ENCODE measurements at regions not wholly inside any gene's neighbourhood (a gene's known extent, or its start where the extent isn't known, plus 50 kb on each side); places are given as distances from the start of the nearest gene placed in this dataset.
A peak's percentile ranks its signal among the peaks of the same experiment; 100 is the strongest.

GRCh38 chr14:71204231-71204630 lies 297.0 kb downstream of the PCNX1 start:
- Histone ChIP-seq H3K9ac (ENCODE audit: low read length) (no peak overlapping the region), H3K4me1 (ENCODE audit: control insufficient read depth, insufficient read depth, low read length) (peaks cover 17% of the 10 kb centered on the region), H3K36me3 (ENCODE audit: control insufficient read depth, insufficient read depth, low read length, severe bottlenecking) (no peaks in the 10 kb centered on the region)

GRCh38 chr14:71204768-71205167 lies 297.5 kb downstream of the PCNX1 start:
- no peak overlapping the region for H3K9ac ChIP-seq (ENCODE audit: low read length)
- H3K4me1 ChIP-seq (ENCODE audit: control insufficient read depth, insufficient read depth, low read length): peaks cover 17% of the 10 kb centered on the region
- DNase-seq (ENCODE audit: low read depth): no peak
- H3K9me3 ChIP-seq (ENCODE audit: control insufficient read depth, low read length): no peaks in the 10 kb centered on the region
- H3K36me3 ChIP-seq (ENCODE audit: control insufficient read depth, insufficient read depth, low read length, severe bottlenecking): no peaks in the 10 kb centered on the region
- H3K27me3 ChIP-seq (replicated peaks; ENCODE audit: control insufficient read depth, insufficient read depth, low read length): peaks cover 14% of the 10 kb centered on the region
- H3K4me3 ChIP-seq (ENCODE audit: low read length): no peak overlapping the region

More at GRCh38 chr14:71204231-71204630, 297.0 kb downstream of the PCNX1 start:
- DNase-seq (ENCODE audit: low read depth): no peak
- H3K9me3 ChIP-seq (ENCODE audit: control insufficient read depth, low read length): no peaks in the 10 kb centered on the region
- H3K27me3 ChIP-seq (replicated peaks; ENCODE audit: control insufficient read depth, insufficient read depth, low read length): peaks cover 18% of the 10 kb centered on the region
- no peak overlapping the region for H3K4me3 ChIP-seq (ENCODE audit: low read length)

- no peak overlapping the region for H3K4me3 ChIP-seq (ENCODE audit: low read length)
- peaks cover 18% of the 10 kb centered on the region for H3K27me3 ChIP-seq (replicated peaks; ENCODE audit: control insufficient read depth, insufficient read depth, low read length)
- no peak overlapping the region for H3K9ac ChIP-seq (ENCODE audit: low read length)
- H3K36me3 ChIP-seq (ENCODE audit: control insufficient read depth, insufficient read depth, low read length, severe bottlenecking): no peaks in the 10 kb centered on the region
- H3K9me3 ChIP-seq (ENCODE audit: control insufficient read depth, low read length): no peaks in the 10 kb centered on the region
- H3K4me1 ChIP-seq (ENCODE audit: control insufficient read depth, insufficient read depth, low read length): peaks cover 17% of the 10 kb centered on the region
- DNase-seq (ENCODE audit: low read depth): no peak
Observed at GRCh38 chr14:71206123-71206522, 298.9 kb downstream of the PCNX1 start.

- Histone ChIP-seq H3K9me3 (ENCODE audit: control insufficient read depth, low read length) (no peaks in the 10 kb centered on the region), H3K9ac (ENCODE audit: low read length) (no peak overlapping the region), H3K4me1 (ENCODE audit: control insufficient read depth, insufficient read depth, low read length) (peaks cover 17% of the 10 kb centered on the region), H3K36me3 (ENCODE audit: control insufficient read depth, insufficient read depth, low read length, severe bottlenecking) (no peaks in the 10 kb centered on the region), H3K27me3 (replicated peaks; ENCODE audit: control insufficient read depth, insufficient read depth, low read length) (peaks cover 18% of the 10 kb centered on the region), H3K4me3 (ENCODE audit: low read length) (no peak overlapping the region)
- peak; percentile 82 for DNase-seq (ENCODE audit: low read depth)
Observed at GRCh38 chr14:71206766-71207371, 299.6 kb downstream of the PCNX1 start.

- no peak for DNase-seq (ENCODE audit: low read depth)
- no peak overlapping the region for H3K4me3 ChIP-seq (ENCODE audit: low read length)
Observed at GRCh38 chr14:71208702-71209357, 301.6 kb downstream of the PCNX1 start.

GRCh38 chr14:71209888-71210287 lies 302.6 kb downstream of the PCNX1 start:
- Histone ChIP-seq H3K9me3 (ENCODE audit: control insufficient read depth, low read length) (no peaks in the 10 kb centered on the region), H3K9ac (ENCODE audit: low read length) (no peak overlapping the region), H3K4me3 (ENCODE audit: low read length) (no peak overlapping the region), H3K36me3 (ENCODE audit: control insufficient read depth, insufficient read depth, low read length, severe bottlenecking) (no peaks in the 10 kb centered on the region), H3K4me1 (ENCODE audit: control insufficient read depth, insufficient read depth, low read length) (peaks cover 8% of the 10 kb centered on the region), H3K27me3 (replicated peaks; ENCODE audit: control insufficient read depth, insufficient read depth, low read length) (peaks cover 8% of the 10 kb centered on the region)
- DNase-seq (ENCODE audit: low read depth): no peak

More at GRCh38 chr14:71208702-71209357, 301.6 kb downstream of the PCNX1 start:
- peaks cover 8% of the 10 kb centered on the region for H3K4me1 ChIP-seq (ENCODE audit: control insufficient read depth, insufficient read depth, low read length)
- H3K9me3 ChIP-seq (ENCODE audit: control insufficient read depth, low read length): no peaks in the 10 kb centered on the region
- no peak overlapping the region for H3K9ac ChIP-seq (ENCODE audit: low read length)
- no peaks in the 10 kb centered on the region for H3K36me3 ChIP-seq (ENCODE audit: control insufficient read depth, insufficient read depth, low read length, severe bottlenecking)
- H3K27me3 ChIP-seq (replicated peaks; ENCODE audit: control insufficient read depth, insufficient read depth, low read length): peaks cover 14% of the 10 kb centered on the region

- Histone ChIP-seq H3K4me3 (ENCODE audit: low read length) (no peak overlapping the region), H3K27me3 (replicated peaks; ENCODE audit: control insufficient read depth, insufficient read depth, low read length) (peaks cover 8% of the 10 kb centered on the region), H3K9me3 (ENCODE audit: control insufficient read depth, low read length) (peaks cover 7% of the 10 kb centered on the region), H3K4me1 (ENCODE audit: control insufficient read depth, insufficient read depth, low read length) (peaks cover under 1% of the 10 kb centered on the region), H3K9ac (ENCODE audit: low read length) (no peak overlapping the region), H3K36me3 (ENCODE audit: control insufficient read depth, insufficient read depth, low read length, severe bottlenecking) (no peaks in the 10 kb centered on the region)
- no peak for DNase-seq (ENCODE audit: low read depth)
Observed at GRCh38 chr14:71212093-71212492, 304.8 kb downstream of the PCNX1 start.

- Histone ChIP-seq H3K4me1 (ENCODE audit: control insufficient read depth, insufficient read depth, low read length) (no peaks in the 10 kb centered on the region), H3K27me3 (replicated peaks; ENCODE audit: control insufficient read depth, insufficient read depth, low read length) (peaks cover 8% of the 10 kb centered on the region), H3K9ac (ENCODE audit: low read length) (no peak overlapping the region), H3K4me3 (ENCODE audit: low read length) (no peak overlapping the region), H3K36me3 (ENCODE audit: control insufficient read depth, insufficient read depth, low read length, severe bottlenecking) (no peaks in the 10 kb centered on the region), H3K9me3 (ENCODE audit: control insufficient read depth, low read length) (peaks cover 12% of the 10 kb centered on the region)
- DNase-seq (ENCODE audit: low read depth): no peak
Observed at GRCh38 chr14:71212683-71213107, 305.4 kb downstream of the PCNX1 start.

GRCh38 chr14:71214241-71214640 lies 307.0 kb downstream of the PCNX1 start:
- DNase-seq (ENCODE audit: low read depth): no peak
- no peaks in the 10 kb centered on the region for H3K36me3 ChIP-seq (ENCODE audit: control insufficient read depth, insufficient read depth, low read length, severe bottlenecking)
- no peak overlapping the region for H3K4me3 ChIP-seq (ENCODE audit: low read length)
- peaks cover 8% of the 10 kb centered on the region for H3K27me3 ChIP-seq (replicated peaks; ENCODE audit: control insufficient read depth, insufficient read depth, low read length)
- no peaks in the 10 kb centered on the region for H3K4me1 ChIP-seq (ENCODE audit: control insufficient read depth, insufficient read depth, low read length)
- no peak overlapping the region for H3K9ac ChIP-seq (ENCODE audit: low read length)
- H3K9me3 ChIP-seq (ENCODE audit: control insufficient read depth, low read length): peaks cover 12% of the 10 kb centered on the region

GRCh38 chr14:71220462-71220861 lies 313.2 kb downstream of the PCNX1 start:
- DNase-seq (ENCODE audit: low read depth): no peak
- Histone ChIP-seq H3K9me3 (ENCODE audit: control insufficient read depth, low read length) (peaks cover 12% of the 10 kb centered on the region), H3K4me1 (ENCODE audit: control insufficient read depth, insufficient read depth, low read length) (no peaks in the 10 kb centered on the region), H3K36me3 (ENCODE audit: control insufficient read depth, insufficient read depth, low read length, severe bottlenecking) (no peaks in the 10 kb centered on the region), H3K4me3 (ENCODE audit: low read length) (no peak overlapping the region), H3K27me3 (replicated peaks; ENCODE audit: control insufficient read depth, insufficient read depth, low read length) (no peaks in the 10 kb centered on the region), H3K9ac (ENCODE audit: low read length) (no peak overlapping the region)

- Histone ChIP-seq H3K9ac (ENCODE audit: low read length) (no peak overlapping the region), H3K9me3 (ENCODE audit: control insufficient read depth, low read length) (peaks cover 12% of the 10 kb centered on the region), H3K27me3 (replicated peaks; ENCODE audit: control insufficient read depth, insufficient read depth, low read length) (no peaks in the 10 kb centered on the region), H3K4me3 (ENCODE audit: low read length) (no peak overlapping the region), H3K4me1 (ENCODE audit: control insufficient read depth, insufficient read depth, low read length) (no peaks in the 10 kb centered on the region), H3K36me3 (ENCODE audit: control insufficient read depth, insufficient read depth, low read length, severe bottlenecking) (no peaks in the 10 kb centered on the region)
- DNase-seq (ENCODE audit: low read depth): no peak
Observed at GRCh38 chr14:71221119-71221518, 313.9 kb downstream of the PCNX1 start.
